K562 (cell line): ENCODE measurements at regions not wholly inside any gene's neighbourhood (a gene's known extent, or its start where the extent isn't known, plus 50 kb on each side); places are given as distances from the start of the nearest gene placed in this dataset.

ENCODE experiments used
- ATAC-seq: fragments of 200-7000 bp; cut with Tn5 transposase; 3 replicates; pipeline ENCODE4 v1.9.1; 2020; ENCODE audit warnings: moderate library complexity
- BruUV-seq: library from RNA; stranded (reverse); fragments of 400-500 nt; replicated peaks from 2 replicates; lab custom pipeline; 2021; lab: Mats Ljungman, UMichigan
- CTCF ChIA-PET: fragments of 300-600 bp; formaldehyde crosslinking; extraction: SDS; loops from one replicate; lab custom pipeline; 2021; ENCODE audit warnings: low intra/inter-chr PET ratio; lab: Yijun Ruan, JAX
- POLR2A ChIA-PET: fragments of 300-600, 350-650 bp; sonication (Branson Sonifier 250); formaldehyde crosslinking; extraction: SDS; loops from one replicate; lab custom pipeline; 2021; ENCODE audit warnings: antibody characterized with exemption, inconsistent platforms; lab: Yijun Ruan, JAX
- DNase-seq, 4 experiments: peaks; one replicate each; pipeline versions ENCODE4 v3.0.0 to v3.0.0-alpha.2; 2011 to 2018; ENCODE audit warnings: low spot score in 3 of 4, mixed read lengths in 3 of 4; ENCODE audit errors: extremely low read depth in 1 of 4
- FAIRE-seq: peaks from 2 replicates; lab custom pipeline; 2011; peaks lifted over from hg19 to GRCh38; lab: Jason Lieb, UNC
- H2AFZ ChIP-seq: 2 replicates; pipeline ENCODE4 v1.6.0; 2011; ENCODE audit warnings: low read depth, low read length, control low read depth, inconsistent platforms
- H3K27ac ChIP-seq: fragments of 200-600 bp; 3 replicates; pipeline ENCODE4 v1.8.0; 2011; ENCODE audit warnings: low read depth, mild to moderate bottlenecking, control low read depth, inconsistent platforms, low read length, moderate library complexity, mixed read lengths; ENCODE audit errors: extremely low read depth
- H3K27me3 ChIP-seq, 2 experiments: fragments of 300-600 bp in 1 of 2; 2 replicates in 1 of 2; 3 replicates in 1 of 2; pipeline versions ENCODE4 v1.6.0 to v1.8.0; 2011; ENCODE audit warnings: inconsistent platforms in 2 of 2, low read length in 2 of 2, mild to moderate bottlenecking in 1 of 2, mixed read lengths in 1 of 2, moderate library complexity in 1 of 2; ENCODE audit not compliant: control insufficient read depth in 2 of 2, insufficient read depth in 2 of 2
- H3K36me3 ChIP-seq: fragments of 300-600 bp; 3 replicates; pipeline ENCODE4 v1.8.0; 2011; ENCODE audit warnings: mild to moderate bottlenecking, low read length, inconsistent platforms; ENCODE audit not compliant: control insufficient read depth, insufficient read depth
- H3K4me1 ChIP-seq, 2 experiments: fragments of 200-600 bp in 1 of 2; replicated peaks in 1 of 2; 2 replicates in 1 of 2; 3 replicates in 1 of 2; pipeline versions ENCODE4 v1.5.1 to v1.8.0; 2011; ENCODE audit warnings: inconsistent platforms in 2 of 2, low read length in 2 of 2, mild to moderate bottlenecking in 1 of 2, mixed read lengths in 1 of 2, moderate library complexity in 1 of 2; ENCODE audit not compliant: control insufficient read depth in 2 of 2, insufficient read depth in 2 of 2
- H3K4me2 ChIP-seq: 2 replicates; pipeline ENCODE4 v1.6.1; 2011; ENCODE audit warnings: low read length, control low read depth, inconsistent platforms, mixed read lengths; ENCODE audit not compliant: insufficient read depth
- H3K4me3 ChIP-seq: fragments of 200-600 bp; sonication (generic), shearing (Covaris generic); 2 replicates; pipeline ENCODE4 v1.5.1; 2016; ENCODE audit warnings: control low read depth, inconsistent platforms
- H3K79me2 ChIP-seq: fragments of 200-600 bp; 3 replicates; pipeline ENCODE4 v1.8.0; 2011; ENCODE audit warnings: low read length, inconsistent platforms; ENCODE audit not compliant: control insufficient read depth, insufficient read depth
- H3K9ac ChIP-seq, 2 experiments: 2 replicates each; pipeline versions ENCODE4 v1.6.0 to v1.6.1; 2011; ENCODE audit warnings: low read depth in 2 of 2, low read length in 2 of 2, control low read depth in 1 of 2, inconsistent platforms in 1 of 2, mild to moderate bottlenecking in 1 of 2, mixed read lengths in 1 of 2; ENCODE audit not compliant: insufficient read depth in 1 of 2
- H3K9me1 ChIP-seq: one replicate; pipeline ENCODE4 v1.6.0; 2011; ENCODE audit warnings: inconsistent platforms, mild to moderate bottlenecking, low read length, moderate library complexity; ENCODE audit not compliant: control insufficient read depth, insufficient read depth
- H3K9me3 ChIP-seq: replicated peaks from 2 replicates; pipeline ENCODE4 v1.5.1; 2011; ENCODE audit warnings: low read depth, low read length, inconsistent platforms; ENCODE audit not compliant: control insufficient read depth, insufficient read depth
- H4K20me1 ChIP-seq: replicated peaks from 2 replicates; pipeline ENCODE4 v1.6.1; 2011; ENCODE audit warnings: low read length, inconsistent platforms, mixed read lengths; ENCODE audit not compliant: control insufficient read depth, insufficient read depth
- ATF4 ChIP-seq: fragments of 450-650 bp; formaldehyde crosslinking; IDR thresholded peaks from 2 replicates; pipeline ENCODE4 v1.4.0; 2022; ENCODE audit warnings: mild to moderate bottlenecking, moderate library complexity
- CEBPB ChIP-seq: fragments of 450-650 bp; IDR thresholded peaks from 2 replicates; pipeline ENCODE4 v1.6.1; 2016; ENCODE audit warnings: missing genetic modification characterization, missing compliant biosample characterization
- ILF3 ChIP-seq: fragments of 450-650 bp; IDR thresholded peaks from 2 replicates; pipeline ENCODE4 v1.6.1; 2018; ENCODE audit warnings: antibody characterized with exemption, mild to moderate bottlenecking, moderate library complexity, borderline replicate concordance
- PML ChIP-seq: IDR thresholded peaks from 2 replicates; pipeline ENCODE4 v1.6.1; 2012; ENCODE audit warnings: low read length, inconsistent platforms
- PTBP1 ChIP-seq: fragments of 200-400 bp; formaldehyde crosslinking; IDR thresholded peaks from 2 replicates; pipeline ENCODE4 v1.6.1; 2017; ENCODE audit warnings: low read depth, low read length
- SRF ChIP-seq, 2 experiments: fragments of 250-450, 450-650 bp in 1 of 2; sonication (Bioruptor Pico) in 1 of 2; sonication (generic) in 1 of 2; formaldehyde crosslinking; IDR thresholded peaks; 2 replicates each; pipeline versions ENCODE4 v1.5.0 to v1.5.1; 2020 to 2022; ENCODE audit warnings: mild to moderate bottlenecking in 1 of 2, missing genetic modification reagents in 1 of 2
- UBTF ChIP-seq, 2 experiments: IDR thresholded peaks; 2 replicates each; pipeline ENCODE4 v1.6.1; 2012; ENCODE audit warnings: improper control_type of control experiment in 2 of 2, low read depth in 2 of 2, low read length in 2 of 2, borderline replicate concordance in 1 of 2
- ZBTB12 ChIP-seq: fragments of 250-450 bp; sonication (Bioruptor Pico); IDR thresholded peaks from 2 replicates; pipeline ENCODE4 v1.4.0; 2020
- ZNF140 ChIP-seq: fragments of 250-450 bp; sonication (Bioruptor Pico); IDR thresholded peaks from 2 replicates; pipeline ENCODE4 v1.8.0; 2021; ENCODE audit warnings: moderate library complexity, mild to moderate bottlenecking, inconsistent platforms
- ZNF316 ChIP-seq: fragments of 450-650 bp; IDR thresholded peaks from 2 replicates; pipeline ENCODE4 v1.6.1; 2016
- ZNF655 ChIP-seq: fragments of 250-450 bp; sonication (Bioruptor Pico); IDR thresholded peaks from 2 replicates; pipeline ENCODE4 v1.5.0; 2021
- ZNF79 ChIP-seq: fragments of 250-450 bp; sonication (Bioruptor Pico); IDR thresholded peaks from 2 replicates; pipeline ENCODE4 v1.4.0; 2020; ENCODE audit warnings: low read depth, mild to moderate bottlenecking, moderate library complexity
- WGBS: fragments of 100-300 bp; shearing (Covaris generic); methylation state at CpG from one replicate; pipeline ENCODE4 v1.1.6; 2016; ENCODE audit warnings: low coverage, mixed read lengths; ENCODE audit not compliant: insufficient coverage; ENCODE audit errors: missing lambda C conversion rate; 5-methylcytosine and 5-hydroxymethylcytosine counted together
- in situ Hi-C: fragments of 300-500 bp; cut with MboI; formaldehyde crosslinking; loops from 4 replicates; pipeline ENCODE4 v1.15.0; 2018; ENCODE audit warnings: inconsistent platforms, mixed read lengths
- intact Hi-C: fragments of 100-400 bp; cut with micrococcal nuclease; formaldehyde crosslinking; loops from 2 replicates; pipeline ENCODE4 v1.14.2; 2022

GRCh38 chr2:147425437-147426029 lies 419.3 kb upstream of the ACVR2A start (continued):
- TF ChIP-seq SRF (CRISPR knock-in tag; IDR thresholded peaks at IDR 0.05) (no peak), UBTF (IDR thresholded peaks at IDR 0.05; ENCODE audit: borderline replicate concordance in 1 of 2, low read depth in 2 of 2, low read length in 2 of 2) (no peak), ZBTB12 (CRISPR knock-in tag) (no peak), CEBPB (tag) (no peak), ILF3 (no peak)

GRCh38 chr2:147424766-147425165 lies 420.1 kb upstream of the ACVR2A start:
- POLR2A ChIA-PET = no interaction called here
- no peaks in the 10 kb centered on the region for H3K9me1 ChIP-seq
- in situ Hi-C loops = no loop called here
- ATAC-seq (no peak), FAIRE-seq (no peak), DNase-seq (no peak)
- no peaks in the 10 kb centered on the region for H3K79me2 ChIP-seq
- H2AFZ ChIP-seq = no peak overlapping the region
- no peaks in the 10 kb centered on the region for H3K4me1 ChIP-seq
- no TSS peak for BruUV-seq
- H3K27me3 ChIP-seq = no peaks in the 10 kb centered on the region
- no peak overlapping the region for H3K4me2 ChIP-seq
- H4K20me1 ChIP-seq = no peaks in the 10 kb centered on the region
- H3K4me3 ChIP-seq = no peak overlapping the region
- H3K36me3 ChIP-seq = no peaks in the 10 kb centered on the region
- H3K9ac ChIP-seq = no peak overlapping the region
- CTCF ChIA-PET = no interaction called here
- intact Hi-C loops = no loop called here
- no peaks in the 10 kb centered on the region for H3K9me3 ChIP-seq
- 0% methylated on average over 1 of the region's 1 CpG for WGBS
- H3K27ac ChIP-seq = no peak overlapping the region
- TF ChIP-seq ZNF79 = no peak
- no peak for TF ChIP-seq ZNF140 (CRISPR knock-in tag)
- TF ChIP-seq ATF4 = no peak
- no peak for TF ChIP-seq ZNF655
- no peak for TF ChIP-seq PML
- no peak for TF ChIP-seq ZNF316
- TF ChIP-seq PTBP1 = no peak
